H1 (cell line): ENCODE measurements at regions not wholly inside any gene's neighbourhood (a gene's known extent, or its start where the extent isn't known, plus 50 kb on each side); places are given as distances from the start of the nearest gene placed in this dataset.

Source experiments
- KDM1A ChIP-seq: fragments of 200-600, 300-600 bp; sonication (generic); IDR thresholded peaks from 2 replicates; pipeline ENCODE4 v1.7.1; 2016; ENCODE audit warnings: mild to moderate bottlenecking, low read length, borderline replicate concordance
- RAD21 ChIP-seq, 2 experiments: IDR thresholded peaks in 1 of 2; conservative IDR thresholded peaks in 1 of 2; 2 replicates each; pipeline ENCODE4 v1.6.1; 2011; ENCODE audit warnings: low read depth in 2 of 2, low read length in 2 of 2, improper control_type of control experiment in 1 of 2, inconsistent platforms in 1 of 2, mild to moderate bottlenecking in 1 of 2, moderate library complexity in 1 of 2
- SIX5 ChIP-seq: IDR thresholded peaks from 2 replicates; pipeline ENCODE4 v1.6.1; 2011; ENCODE audit warnings: mild to moderate bottlenecking, low read depth, low read length
- SP2 ChIP-seq: IDR thresholded peaks from 2 replicates; pipeline ENCODE4 v1.6.1; 2012; ENCODE audit warnings: mild to moderate bottlenecking, low read length, inconsistent platforms
- TF ChIP-seq, protein P1 (sequence below): IDR thresholded peaks from 2 replicates; pipeline ENCODE4 v1.6.1; 2011; ENCODE audit warnings: low read depth, mild to moderate bottlenecking, low read length; ENCODE audit not compliant: insufficient read depth

DNA sequence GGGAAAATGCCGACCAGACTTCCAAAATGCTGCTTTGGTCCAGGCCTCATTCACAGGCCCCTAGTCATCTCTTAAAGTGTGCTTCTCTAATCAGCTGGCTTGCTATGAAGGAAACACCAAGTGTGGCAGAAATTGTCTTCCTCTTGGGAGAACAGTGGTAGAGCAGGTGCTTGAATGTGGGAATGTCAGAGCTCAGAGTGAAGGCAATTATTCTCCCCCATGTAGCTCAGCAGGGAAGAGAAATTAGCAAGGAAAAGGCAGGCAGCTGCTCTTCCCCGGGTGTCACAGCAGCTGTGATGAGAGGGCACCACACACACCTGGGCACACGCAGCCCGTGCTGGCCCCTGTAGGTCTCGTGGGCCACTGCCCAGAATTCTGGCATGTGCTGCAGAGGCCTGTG lies 358.5 kb downstream of the WDR72 start (continued):
- no peak for TF ChIP-seq SP2
- TF ChIP-seq KDM1A = no peak
- TF ChIP-seq, protein P1, sequence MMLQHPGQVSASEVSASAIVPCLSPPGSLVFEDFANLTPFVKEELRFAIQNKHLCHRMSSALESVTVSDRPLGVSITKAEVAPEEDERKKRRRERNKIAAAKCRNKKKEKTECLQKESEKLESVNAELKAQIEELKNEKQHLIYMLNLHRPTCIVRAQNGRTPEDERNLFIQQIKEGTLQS = no peak
- TF ChIP-seq SIX5 = no peak
- no peak for TF ChIP-seq RAD21 (IDR thresholded peaks at IDR 0.05 in 1 of 2, conservative IDR thresholded peaks at IDR 0.05 in 1 of 2; ENCODE audit: low read depth in 2 of 2, low read length in 2 of 2)
